H9 (cell line): ENCODE measurements at regions not wholly inside any gene's neighbourhood (a gene's known extent, or its start where the extent isn't known, plus 50 kb on each side); places are given as distances from the start of the nearest gene placed in this dataset.

ENCODE experiments used
- DNase-seq: peaks from one replicate; pipeline ENCODE4 v3.0.0-alpha.2; 2017
- H2AFZ ChIP-seq: one replicate; pipeline ENCODE4 v1.6.1; 2013; ENCODE audit warnings: mild to moderate bottlenecking, low read length, control low read depth, moderate library complexity
- H2AK5ac ChIP-seq: 2 replicates; pipeline ENCODE4 v1.6.1; 2013; ENCODE audit warnings: low read length, control low read depth, mixed read lengths; ENCODE audit not compliant: insufficient read length
- H2BK120ac ChIP-seq: one replicate; pipeline ENCODE4 v1.6.1; 2013; ENCODE audit warnings: low read depth, mild to moderate bottlenecking, low read length, control low read depth, inconsistent platforms; ENCODE audit not compliant: poor library complexity, severe bottlenecking
- H2BK12ac ChIP-seq: 2 replicates; pipeline ENCODE4 v1.6.1; 2013; ENCODE audit warnings: low read length, control low read depth, mixed read lengths, low read depth; ENCODE audit not compliant: insufficient read length
- H2BK15ac ChIP-seq: 2 replicates; pipeline ENCODE4 v1.6.1; 2013; ENCODE audit warnings: low read depth, low read length, control low read depth
- H2BK20ac ChIP-seq: one replicate; pipeline ENCODE4 v1.6.1; 2013; ENCODE audit warnings: low read depth, mild to moderate bottlenecking, low read length, control low read depth, inconsistent platforms; ENCODE audit not compliant: poor library complexity, severe bottlenecking
- H2BK5ac ChIP-seq: 2 replicates; pipeline ENCODE4 v1.6.1; 2013; ENCODE audit warnings: low read length, control low read depth, mixed read lengths; ENCODE audit not compliant: insufficient read length
- H3K14ac ChIP-seq: 2 replicates; pipeline ENCODE4 v1.6.1; 2013; ENCODE audit warnings: low read length, control low read depth; ENCODE audit not compliant: insufficient read depth
- H3K18ac ChIP-seq: 2 replicates; pipeline ENCODE4 v1.6.1; 2013; ENCODE audit warnings: low read depth, mild to moderate bottlenecking, mixed read lengths, low read length, control low read depth; ENCODE audit not compliant: insufficient read length
- H3K23ac ChIP-seq: 2 replicates; pipeline ENCODE4 v1.6.1; 2013; ENCODE audit warnings: low read length, control low read depth, mixed read lengths, low read depth; ENCODE audit not compliant: insufficient read length
- H3K23me2 ChIP-seq: 2 replicates; pipeline ENCODE4 v1.6.1; 2013; ENCODE audit warnings: low read depth, mild to moderate bottlenecking, mixed read lengths, low read length, control low read depth; ENCODE audit not compliant: insufficient read length, poor library complexity, severe bottlenecking
- H3K27ac ChIP-seq: 2 replicates; pipeline ENCODE4 v1.5.1; 2013; ENCODE audit warnings: low read length, control low read depth, mixed read lengths, low read depth; ENCODE audit not compliant: insufficient read length
- H3K27me3 ChIP-seq: 2 replicates; pipeline ENCODE4 v1.6.1; 2013; ENCODE audit warnings: low read length, control low read depth, inconsistent platforms; ENCODE audit not compliant: insufficient read depth
- H3K4ac ChIP-seq: 2 replicates; pipeline ENCODE4 v1.6.1; 2013; ENCODE audit warnings: low read depth, mild to moderate bottlenecking, control low read depth, inconsistent platforms, low read length, moderate library complexity
- H3K4me1 ChIP-seq: 2 replicates; pipeline ENCODE4 v1.6.1; 2013; ENCODE audit warnings: low read length, control low read depth, inconsistent platforms; ENCODE audit not compliant: insufficient read depth
- H3K4me2 ChIP-seq: 2 replicates; pipeline ENCODE4 v1.6.1; 2013; ENCODE audit warnings: low read length, control low read depth, mixed read lengths; ENCODE audit not compliant: insufficient read length, insufficient read depth
- H3K56ac ChIP-seq: 2 replicates; pipeline ENCODE4 v1.6.1; 2013; ENCODE audit warnings: low read depth, mild to moderate bottlenecking, mixed read lengths, low read length, control low read depth; ENCODE audit not compliant: insufficient read length
- H3K79me1 ChIP-seq: 2 replicates; pipeline ENCODE4 v1.6.1; 2013; ENCODE audit warnings: low read depth, mild to moderate bottlenecking, moderate library complexity, low read length, control low read depth, inconsistent platforms; ENCODE audit not compliant: insufficient read depth, poor library complexity, severe bottlenecking
- H3K79me2 ChIP-seq: 2 replicates; pipeline ENCODE4 v1.6.1; 2013; ENCODE audit warnings: low read length, control low read depth, inconsistent platforms; ENCODE audit not compliant: insufficient read depth
- H3K9ac ChIP-seq: 2 replicates; pipeline ENCODE4 v1.6.1; 2013; ENCODE audit warnings: low read length, control low read depth, mixed read lengths; ENCODE audit not compliant: insufficient read length; ENCODE audit errors: extremely low read depth
- H3K9me3 ChIP-seq: one replicate; pipeline ENCODE4 v1.6.1; 2013; ENCODE audit warnings: low read depth, low read length, inconsistent platforms; ENCODE audit not compliant: control insufficient read depth
- H3T11ph ChIP-seq: one replicate; pipeline ENCODE4 v1.6.1; 2013; ENCODE audit warnings: mild to moderate bottlenecking, low read length, control low read depth, inconsistent platforms
- H4K20me1 ChIP-seq: one replicate; pipeline ENCODE4 v1.6.1; 2013; ENCODE audit not compliant: control insufficient read depth, insufficient read length, insufficient read depth
- H4K5ac ChIP-seq: 2 replicates; pipeline ENCODE4 v1.6.1; 2013; ENCODE audit warnings: low read depth, mild to moderate bottlenecking, mixed read lengths, low read length, control low read depth; ENCODE audit not compliant: insufficient read length
- H4K8ac ChIP-seq: replicated peaks from 2 replicates; pipeline ENCODE4 v1.6.1; 2013; ENCODE audit warnings: low read length, control low read depth, mixed read lengths, low read depth; ENCODE audit not compliant: insufficient read length
- H4K91ac ChIP-seq: 2 replicates; pipeline ENCODE4 v1.6.1; 2013; ENCODE audit warnings: low read depth, mild to moderate bottlenecking, moderate library complexity, mixed read lengths, low read length, control low read depth; ENCODE audit not compliant: insufficient read length
- H3K27ac Mint-ChIP-seq, 3 experiments: 2 replicates in 2 of 3; 3 replicates in 1 of 3; pipeline ENCODE4 v1.8.0; 2020 to 2021; ENCODE audit warnings: mixed read lengths in 3 of 3, mild to moderate bottlenecking in 1 of 3, moderate library complexity in 1 of 3
- H3K27me3 Mint-ChIP-seq: 2 replicates; pipeline ENCODE4 v1.8.0; 2021; ENCODE audit warnings: low read depth, mild to moderate bottlenecking, moderate library complexity, mixed read lengths
- H3K36me3 Mint-ChIP-seq, 3 experiments: 2 replicates in 2 of 3; 3 replicates in 1 of 3; pipeline ENCODE4 v1.8.0; 2020 to 2021; ENCODE audit warnings: low read depth in 3 of 3, mixed read lengths in 3 of 3; ENCODE audit not compliant: insufficient read depth in 1 of 3
- H3K4me1 Mint-ChIP-seq, 2 experiments: 2 replicates each; pipeline ENCODE4 v1.8.0; 2020; ENCODE audit warnings: mixed read lengths in 2 of 2
- H3K4me3 Mint-ChIP-seq, 2 experiments: 2 replicates in 1 of 2; 3 replicates in 1 of 2; pipeline ENCODE4 v1.8.0; 2020 to 2021; ENCODE audit warnings: mild to moderate bottlenecking in 2 of 2, mixed read lengths in 2 of 2, moderate library complexity in 1 of 2
- H3K9me3 Mint-ChIP-seq, 2 experiments: 2 replicates in 1 of 2; 3 replicates in 1 of 2; pipeline ENCODE4 v1.8.0; 2020; ENCODE audit warnings: mild to moderate bottlenecking in 2 of 2, mixed read lengths in 2 of 2, moderate library complexity in 1 of 2
- WGBS: extraction: QIAGEN DNeasy Blood & Tissue Kit; methylation state at CpG from one replicate; pipeline ENCODE4 v1.1.7; 2013; ENCODE audit warnings: missing lambda C conversion rate, low lambda C conversion rate, mixed read lengths; ENCODE audit not compliant: insufficient read length; ENCODE audit errors: extremely low coverage; 5-methylcytosine and 5-hydroxymethylcytosine counted together
- TF ChIP-seq, protein P1 (sequence below): fragments of 200-600 bp; sonication (generic); conservative IDR thresholded peaks from 3 replicates; pipeline ENCODE4 v1.8.0; 2021; ENCODE audit warnings: antibody characterized with exemption, mild to moderate bottlenecking

DNA sequence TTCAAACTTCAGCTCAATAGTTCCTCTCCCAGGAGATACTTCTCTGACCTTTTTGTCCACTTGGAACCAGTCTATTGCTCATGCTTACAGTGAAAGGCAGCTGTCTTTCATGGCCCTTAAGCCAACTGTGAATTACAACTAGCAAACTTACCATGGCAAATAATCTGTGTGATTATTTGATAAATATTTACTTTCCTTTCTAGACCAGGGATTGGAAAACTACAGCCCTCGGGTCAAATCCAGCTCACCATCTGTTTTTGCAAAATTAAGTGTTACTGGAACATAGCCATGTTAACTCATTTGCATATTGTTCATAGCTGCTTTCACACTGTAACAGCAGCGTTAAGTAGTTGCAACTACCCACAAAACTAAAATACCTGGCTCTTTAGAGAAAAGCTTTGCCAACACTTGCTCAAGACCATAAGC is 289.1 kb upstream of the MCTP2 start:
- TF ChIP-seq, protein P1, sequence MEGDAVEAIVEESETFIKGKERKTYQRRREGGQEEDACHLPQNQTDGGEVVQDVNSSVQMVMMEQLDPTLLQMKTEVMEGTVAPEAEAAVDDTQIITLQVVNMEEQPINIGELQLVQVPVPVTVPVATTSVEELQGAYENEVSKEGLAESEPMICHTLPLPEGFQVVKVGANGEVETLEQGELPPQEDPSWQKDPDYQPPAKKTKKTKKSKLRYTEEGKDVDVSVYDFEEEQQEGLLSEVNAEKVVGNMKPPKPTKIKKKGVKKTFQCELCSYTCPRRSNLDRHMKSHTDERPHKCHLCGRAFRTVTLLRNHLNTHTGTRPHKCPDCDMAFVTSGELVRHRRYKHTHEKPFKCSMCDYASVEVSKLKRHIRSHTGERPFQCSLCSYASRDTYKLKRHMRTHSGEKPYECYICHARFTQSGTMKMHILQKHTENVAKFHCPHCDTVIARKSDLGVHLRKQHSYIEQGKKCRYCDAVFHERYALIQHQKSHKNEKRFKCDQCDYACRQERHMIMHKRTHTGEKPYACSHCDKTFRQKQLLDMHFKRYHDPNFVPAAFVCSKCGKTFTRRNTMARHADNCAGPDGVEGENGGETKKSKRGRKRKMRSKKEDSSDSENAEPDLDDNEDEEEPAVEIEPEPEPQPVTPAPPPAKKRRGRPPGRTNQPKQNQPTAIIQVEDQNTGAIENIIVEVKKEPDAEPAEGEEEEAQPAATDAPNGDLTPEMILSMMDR, result no peak
- Histone ChIP-seq H2AK5ac (no peak overlapping the region), H3K4ac (no peak overlapping the region), H3K23ac (no peak overlapping the region), H2BK120ac (no peak overlapping the region), H4K8ac (no peak overlapping the region), H3K79me2 (no peaks in the 10 kb centered on the region), H4K20me1 (no peaks in the 10 kb centered on the region), H3K27ac (no peak overlapping the region), H4K5ac (no peak overlapping the region), H4K91ac (no peak overlapping the region), H3K4me1 (no peaks in the 10 kb centered on the region), H3K14ac (no peak overlapping the region), H3K56ac (no peak overlapping the region), H3K23me2 (no peaks in the 10 kb centered on the region), H2BK15ac (no peak overlapping the region), H3K27me3 (no peaks in the 10 kb centered on the region), H2BK20ac (no peak overlapping the region), H3T11ph (no peak overlapping the region), H3K18ac (no peak overlapping the region), H3K9ac (no peak overlapping the region), H3K79me1 (no peaks in the 10 kb centered on the region), H2BK5ac (no peak overlapping the region), H2AFZ (no peak overlapping the region), H3K9me3 (no peaks in the 10 kb centered on the region), H3K4me2 (no peak overlapping the region), H2BK12ac (no peak overlapping the region)
- WGBS, result no CpG with 5 or more reads among the region's 2 CpGs
- Mint-ChIP-seq H3K9me3 (no peaks in the 10 kb centered on the region; a peak in 2 of 5 replicates), H3K27ac (no peak overlapping the region), H3K27me3 (no peaks in the 10 kb centered on the region), H3K4me1 (peaks cover 0 to 3% of the 10 kb centered on the region in 2 experiments; a peak in 1 of 4 replicates), H3K4me3 (no peak overlapping the region), H3K36me3 (no peaks in the 10 kb centered on the region)
- DNase-seq, result no peak
